ENCODE measurements at regions not wholly inside any gene's neighbourhood (a gene's known extent, or its start where the extent isn't known, plus 50 kb on each side); places are given as distances from the start of the nearest gene placed in this dataset.

GRCh38 chr2:106965611-106966010 is 79.6 kb upstream of the ST6GAL2 start:
- WGBS = 76% methylated on average over 3 of the region's 3 CpGs
- DNase-seq (ENCODE audit: extremely low spot score) = no peak
- Histone ChIP-seq H3K4me1 (ENCODE audit: insufficient read depth) (no peaks in the 10 kb centered on the region), H3K27ac (ENCODE audit: low read depth) (no peak overlapping the region), H3K36me3 (ENCODE audit: insufficient read depth) (no peaks in the 10 kb centered on the region), H3K4me3 (ENCODE audit: low read depth, low read length) (no peak overlapping the region)

DNA sequence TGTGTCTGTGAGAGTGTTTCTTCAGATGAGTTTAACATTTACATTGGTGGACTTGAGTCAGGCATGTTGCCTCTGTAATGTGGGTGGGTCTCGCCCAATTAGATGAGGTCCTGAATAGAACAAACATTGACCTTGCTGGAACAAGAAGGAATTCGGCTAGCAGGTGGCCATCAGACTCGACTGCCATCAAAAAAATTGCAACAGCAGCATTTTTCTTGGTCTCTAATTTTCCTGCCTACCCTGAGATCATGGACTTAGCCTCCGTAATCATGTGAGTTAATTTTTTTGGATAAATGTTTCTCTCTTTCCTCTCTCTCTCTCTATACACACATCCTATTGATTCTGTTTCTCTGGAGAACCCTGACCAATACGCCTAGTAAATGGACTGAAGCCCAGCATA is 83.8 kb upstream of the ST6GAL2 start:
- Histone ChIP-seq H3K4me1 (ENCODE audit: insufficient read depth) (no peaks in the 10 kb centered on the region), H3K27ac (ENCODE audit: low read depth) (no peak overlapping the region), H3K4me3 (ENCODE audit: low read depth, low read length) (no peak overlapping the region), H3K36me3 (ENCODE audit: insufficient read depth) (no peaks in the 10 kb centered on the region)
- 95% methylated on average over 5 of the region's 5 CpGs for WGBS
- no peak for DNase-seq (ENCODE audit: extremely low spot score)

GRCh38 chr2:106970471-106971261 is 84.7 kb upstream of the ST6GAL2 start:
- no peak for DNase-seq (ENCODE audit: extremely low spot score)
- Histone ChIP-seq H3K4me1 (ENCODE audit: insufficient read depth) (no peaks in the 10 kb centered on the region), H3K27ac (ENCODE audit: low read depth) (no peak overlapping the region), H3K36me3 (ENCODE audit: insufficient read depth) (no peaks in the 10 kb centered on the region), H3K4me3 (ENCODE audit: low read depth, low read length) (no peak overlapping the region)
- WGBS = 80% methylated on average over 5 of the region's 5 CpGs

- Histone ChIP-seq H3K4me1 (ENCODE audit: insufficient read depth) (no peaks in the 10 kb centered on the region), H3K4me3 (ENCODE audit: low read depth, low read length) (no peak overlapping the region), H3K27ac (ENCODE audit: low read depth) (no peak overlapping the region), H3K36me3 (ENCODE audit: insufficient read depth) (no peaks in the 10 kb centered on the region)
- DNase-seq (ENCODE audit: extremely low spot score) = no peak
- WGBS = 94% methylated on average over 2 of the region's 2 CpGs
Observed at GRCh38 chr2:106972782-106973181, 86.8 kb upstream of the ST6GAL2 start.

DNA sequence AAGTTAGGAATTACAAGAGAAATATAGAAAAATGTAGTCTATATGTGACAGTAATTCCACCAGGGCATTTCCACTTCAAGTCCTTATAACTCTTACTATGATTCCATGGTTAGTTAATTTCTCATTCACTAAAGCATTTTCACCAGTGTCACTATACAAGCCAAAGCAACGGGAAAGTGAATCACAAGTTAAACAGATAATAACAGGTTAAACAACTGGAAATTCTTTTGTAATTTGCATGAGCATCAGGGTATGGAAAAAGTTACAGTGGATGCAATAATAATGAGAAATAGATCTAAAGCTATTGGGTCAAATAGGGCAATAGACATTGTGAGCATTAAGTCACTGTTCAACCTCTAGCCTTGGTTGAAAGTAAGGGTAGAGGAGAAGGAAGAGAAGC is 88.9 kb upstream of the ST6GAL2 start:
- WGBS = 91% methylated on average over 1 of the region's 1 CpG
- DNase-seq (ENCODE audit: extremely low spot score) = no peak
- Histone ChIP-seq H3K27ac (ENCODE audit: low read depth) (no peak overlapping the region), H3K4me3 (ENCODE audit: low read depth, low read length) (no peak overlapping the region), H3K36me3 (ENCODE audit: insufficient read depth) (no peaks in the 10 kb centered on the region), H3K4me1 (ENCODE audit: insufficient read depth) (no peaks in the 10 kb centered on the region)

GRCh38 chr2:106975641-106976040 is 89.7 kb upstream of the ST6GAL2 start:
- WGBS = 99% methylated on average over 1 of the region's 1 CpG
- no peaks in the 10 kb centered on the region for H3K4me1 ChIP-seq (ENCODE audit: insufficient read depth)
- no peak for DNase-seq (ENCODE audit: extremely low spot score)
- no peak overlapping the region for H3K4me3 ChIP-seq (ENCODE audit: low read depth, low read length)
- H3K36me3 ChIP-seq (ENCODE audit: insufficient read depth) = no peaks in the 10 kb centered on the region
- H3K27ac ChIP-seq (ENCODE audit: low read depth) = no peak overlapping the region

DNA sequence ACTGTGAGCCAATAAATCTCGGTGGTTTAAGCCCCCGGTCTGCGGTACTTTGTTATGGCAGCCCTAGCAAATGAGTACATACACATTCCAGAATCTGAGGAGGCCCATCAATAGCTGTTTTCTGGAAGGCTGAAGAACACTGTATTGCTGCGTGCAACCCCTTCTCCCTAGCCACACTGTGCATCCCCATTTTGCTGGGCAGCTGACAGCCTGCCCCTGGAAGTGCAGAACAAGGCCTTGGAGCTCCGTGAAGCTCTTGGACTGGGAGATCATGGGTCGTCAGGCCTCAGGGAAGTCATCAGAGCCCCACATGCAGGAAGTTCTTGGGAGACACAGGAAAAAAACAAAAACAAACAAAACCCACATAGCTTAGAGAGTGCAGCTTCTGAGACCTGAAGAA is 90.6 kb upstream of the ST6GAL2 start:
- Histone ChIP-seq H3K4me1 (ENCODE audit: insufficient read depth) (no peaks in the 10 kb centered on the region), H3K36me3 (ENCODE audit: insufficient read depth) (no peaks in the 10 kb centered on the region), H3K27ac (ENCODE audit: low read depth) (no peak overlapping the region), H3K4me3 (ENCODE audit: low read depth, low read length) (no peak overlapping the region)
- 83% methylated on average over 6 of the region's 6 CpGs for WGBS
- DNase-seq (ENCODE audit: extremely low spot score) = no peak

GRCh38 chr2:106977717-106978116 is 91.8 kb upstream of the ST6GAL2 start:
- Histone ChIP-seq H3K27ac (ENCODE audit: low read depth) (no peak overlapping the region), H3K4me1 (ENCODE audit: insufficient read depth) (no peaks in the 10 kb centered on the region), H3K36me3 (ENCODE audit: insufficient read depth) (no peaks in the 10 kb centered on the region), H3K4me3 (ENCODE audit: low read depth, low read length) (no peak overlapping the region)
- DNase-seq (ENCODE audit: extremely low spot score) = peak; percentile 53
- WGBS = 20% methylated on average over 3 of the region's 3 CpGs

- Histone ChIP-seq H3K27ac (ENCODE audit: low read depth) (no peak overlapping the region), H3K36me3 (ENCODE audit: insufficient read depth) (no peaks in the 10 kb centered on the region), H3K4me3 (ENCODE audit: low read depth, low read length) (no peak overlapping the region), H3K4me1 (ENCODE audit: insufficient read depth) (no peaks in the 10 kb centered on the region)
- WGBS = 93% methylated on average over 13 of the region's 13 CpGs
- DNase-seq (ENCODE audit: extremely low spot score) = no peak
Observed at GRCh38 chr2:106978647-106979046, 92.7 kb upstream of the ST6GAL2 start.

DNA sequence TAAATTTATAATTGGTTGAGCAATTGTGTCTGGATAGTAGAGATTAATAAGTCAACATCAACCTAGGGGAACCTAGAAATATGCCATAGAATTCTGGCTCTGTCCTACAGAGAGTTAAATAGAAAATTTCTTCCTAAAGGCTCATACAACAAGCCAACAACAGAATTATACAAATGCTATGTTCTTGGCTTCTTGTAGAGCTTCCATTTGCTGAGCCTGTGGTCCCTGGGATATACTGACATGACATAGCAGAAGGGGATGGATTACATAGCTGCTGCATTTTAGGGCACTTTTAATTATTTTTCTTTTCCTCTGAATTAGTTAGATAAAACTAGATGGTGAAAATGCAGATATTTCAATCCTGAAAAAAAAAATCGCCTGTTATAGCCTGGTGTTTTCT is 95.5 kb upstream of the ST6GAL2 start:
- H3K36me3 ChIP-seq (ENCODE audit: insufficient read depth) = no peaks in the 10 kb centered on the region
- 90% methylated on average over 1 of the region's 1 CpG for WGBS
- no peak overlapping the region for H3K27ac ChIP-seq (ENCODE audit: low read depth)
- DNase-seq (ENCODE audit: extremely low spot score) = no peak
- H3K4me3 ChIP-seq (ENCODE audit: low read depth, low read length) = no peak overlapping the region
- no peaks in the 10 kb centered on the region for H3K4me1 ChIP-seq (ENCODE audit: insufficient read depth)

- Histone ChIP-seq H3K36me3 (ENCODE audit: insufficient read depth) (no peaks in the 10 kb centered on the region), H3K27ac (ENCODE audit: low read depth) (no peak overlapping the region), H3K4me1 (ENCODE audit: insufficient read depth) (no peaks in the 10 kb centered on the region), H3K4me3 (ENCODE audit: low read depth, low read length) (no peak overlapping the region)
- DNase-seq (ENCODE audit: extremely low spot score) = no peak
- WGBS = 96% methylated on average over 1 of the region's 1 CpG
Observed at GRCh38 chr2:106982350-106982749, 96.4 kb upstream of the ST6GAL2 start.

DNA sequence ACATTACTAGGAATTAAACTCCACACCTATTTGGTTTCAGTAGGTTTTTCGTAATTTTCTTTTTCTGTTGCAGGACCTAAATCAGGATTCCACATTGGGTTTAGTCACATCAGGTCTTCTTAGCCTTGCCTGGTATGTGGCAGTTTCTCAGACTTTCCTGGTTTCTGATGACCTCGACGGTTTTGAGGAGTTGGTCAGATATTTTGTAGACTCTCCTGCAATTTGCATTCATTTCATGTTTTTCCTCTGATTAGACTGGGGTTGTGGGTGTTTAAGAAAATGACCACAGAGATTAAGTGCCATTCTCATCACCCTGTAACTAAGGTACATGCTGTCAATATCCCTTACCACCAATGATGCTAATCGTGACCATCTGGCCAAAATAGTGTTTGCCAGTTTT is 97.3 kb upstream of the ST6GAL2 start:
- 96% methylated on average over 4 of the region's 4 CpGs for WGBS
- Histone ChIP-seq H3K27ac (ENCODE audit: low read depth) (no peak overlapping the region), H3K36me3 (ENCODE audit: insufficient read depth) (no peaks in the 10 kb centered on the region), H3K4me3 (ENCODE audit: low read depth, low read length) (no peak overlapping the region), H3K4me1 (ENCODE audit: insufficient read depth) (no peaks in the 10 kb centered on the region)
- no peak for DNase-seq (ENCODE audit: extremely low spot score)

- DNase-seq (ENCODE audit: extremely low spot score) = no peak
- no peak overlapping the region for H3K4me3 ChIP-seq (ENCODE audit: low read depth, low read length)
- 82% methylated on average over 1 of the region's 1 CpG for WGBS
- H3K27ac ChIP-seq (ENCODE audit: low read depth) = no peak overlapping the region
- no peaks in the 10 kb centered on the region for H3K4me1 ChIP-seq (ENCODE audit: insufficient read depth)
- no peaks in the 10 kb centered on the region for H3K36me3 ChIP-seq (ENCODE audit: insufficient read depth)
Observed at GRCh38 chr2:106988361-106988760, 102.4 kb upstream of the ST6GAL2 start.

GRCh38 chr2:106990297-106990696 is 104.3 kb upstream of the ST6GAL2 start:
- Histone ChIP-seq H3K36me3 (ENCODE audit: insufficient read depth) (no peaks in the 10 kb centered on the region), H3K27ac (ENCODE audit: low read depth) (no peak overlapping the region), H3K4me1 (ENCODE audit: insufficient read depth) (no peaks in the 10 kb centered on the region), H3K4me3 (ENCODE audit: low read depth, low read length) (no peak overlapping the region)
- WGBS = 63% methylated on average over 3 of the region's 3 CpGs
- DNase-seq (ENCODE audit: extremely low spot score) = no peak

DNA sequence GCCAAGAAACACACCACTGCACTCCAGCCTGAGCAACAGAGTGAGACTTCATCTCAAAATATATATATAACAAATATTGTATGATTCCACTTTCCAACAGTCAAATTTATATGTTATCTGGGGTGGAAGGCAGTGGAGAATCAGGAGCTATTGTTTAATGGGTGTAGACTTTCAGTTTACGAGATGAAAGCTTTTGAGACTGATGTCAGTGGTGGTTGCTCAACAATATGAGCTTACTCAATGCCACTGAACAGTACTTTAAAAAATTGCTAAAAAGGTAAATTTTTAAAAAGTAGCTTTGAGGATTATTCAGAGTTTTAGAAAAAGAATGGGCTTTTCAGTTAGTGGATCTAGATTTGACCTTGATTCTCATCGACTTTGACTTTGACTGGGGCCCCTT is 105.9 kb upstream of the ST6GAL2 start:
- DNase-seq (ENCODE audit: extremely low spot score) = no peak
- no peak overlapping the region for H3K4me3 ChIP-seq (ENCODE audit: low read depth, low read length)
- no peaks in the 10 kb centered on the region for H3K4me1 ChIP-seq (ENCODE audit: insufficient read depth)
- no peaks in the 10 kb centered on the region for H3K36me3 ChIP-seq (ENCODE audit: insufficient read depth)
- WGBS = 92% methylated on average over 2 of the region's 2 CpGs
- no peak overlapping the region for H3K27ac ChIP-seq (ENCODE audit: low read depth)

All from urinary bladder (tissue), 3 donors.